ENCODE measurements at regions not wholly inside any gene's neighbourhood (a gene's known extent, or its start where the extent isn't known, plus 50 kb on each side); places are given as distances from the start of the nearest gene placed in this dataset.

DNA sequence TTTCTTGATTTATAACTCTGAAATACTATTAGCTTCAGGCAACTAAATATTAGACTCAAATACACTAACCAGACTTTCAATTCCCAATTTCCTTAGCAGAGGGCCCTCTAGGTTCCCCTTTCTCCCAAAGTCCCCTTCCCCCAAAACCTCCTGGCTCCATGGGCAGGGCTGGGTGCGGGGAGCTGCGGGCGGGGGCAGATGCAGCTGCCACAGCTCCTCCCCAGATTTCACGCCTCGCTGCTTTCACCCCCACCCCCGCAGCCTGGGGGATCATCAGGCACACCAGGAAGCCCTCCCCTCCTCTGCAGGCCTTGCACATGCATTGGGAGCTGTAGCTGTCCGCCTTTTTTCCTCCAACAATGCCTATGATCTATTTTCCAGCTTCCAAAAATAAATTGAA, 82.8 kb upstream of the SPATA31C2 start:
- TF ChIP-seq, protein P1, sequence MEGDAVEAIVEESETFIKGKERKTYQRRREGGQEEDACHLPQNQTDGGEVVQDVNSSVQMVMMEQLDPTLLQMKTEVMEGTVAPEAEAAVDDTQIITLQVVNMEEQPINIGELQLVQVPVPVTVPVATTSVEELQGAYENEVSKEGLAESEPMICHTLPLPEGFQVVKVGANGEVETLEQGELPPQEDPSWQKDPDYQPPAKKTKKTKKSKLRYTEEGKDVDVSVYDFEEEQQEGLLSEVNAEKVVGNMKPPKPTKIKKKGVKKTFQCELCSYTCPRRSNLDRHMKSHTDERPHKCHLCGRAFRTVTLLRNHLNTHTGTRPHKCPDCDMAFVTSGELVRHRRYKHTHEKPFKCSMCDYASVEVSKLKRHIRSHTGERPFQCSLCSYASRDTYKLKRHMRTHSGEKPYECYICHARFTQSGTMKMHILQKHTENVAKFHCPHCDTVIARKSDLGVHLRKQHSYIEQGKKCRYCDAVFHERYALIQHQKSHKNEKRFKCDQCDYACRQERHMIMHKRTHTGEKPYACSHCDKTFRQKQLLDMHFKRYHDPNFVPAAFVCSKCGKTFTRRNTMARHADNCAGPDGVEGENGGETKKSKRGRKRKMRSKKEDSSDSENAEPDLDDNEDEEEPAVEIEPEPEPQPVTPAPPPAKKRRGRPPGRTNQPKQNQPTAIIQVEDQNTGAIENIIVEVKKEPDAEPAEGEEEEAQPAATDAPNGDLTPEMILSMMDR (IDR thresholded peaks at IDR 0.05), result no peak
- H3K4me3 ChIP-seq, result no peak overlapping the region
- H3K27me3 ChIP-seq, result no peaks in the 10 kb centered on the region
- no peak overlapping the region for H3K27ac ChIP-seq
- no peak for DNase-seq (ENCODE audit: low spot score)
- H3K4me1 ChIP-seq, result no peaks in the 10 kb centered on the region
- H3K36me3 ChIP-seq, result no peaks in the 10 kb centered on the region
- no peaks in the 10 kb centered on the region for H3K9me3 ChIP-seq

DNA sequence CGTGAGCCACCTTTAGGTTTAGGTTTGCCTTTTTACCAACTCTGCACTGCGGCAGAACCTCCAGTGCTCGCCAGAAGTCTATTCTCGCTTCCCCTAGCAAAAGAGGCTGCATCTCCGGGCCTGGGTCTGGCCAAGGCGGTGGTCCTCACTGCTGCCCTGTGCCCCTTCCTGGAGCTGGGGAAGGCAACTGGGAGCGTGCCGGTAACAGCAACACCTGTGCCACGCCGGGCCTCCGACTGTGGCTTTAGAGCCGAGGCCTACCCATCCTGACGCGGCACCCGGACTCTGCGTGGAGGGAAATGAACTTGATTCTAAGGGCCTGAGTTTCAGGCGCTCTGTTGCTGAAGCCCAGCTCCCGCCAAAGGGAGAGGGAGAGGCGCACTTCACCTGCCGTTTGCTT, 82.4 kb upstream of the SPATA31C2 start:
- Histone ChIP-seq H3K27me3 (no peaks in the 10 kb centered on the region), H3K36me3 (no peaks in the 10 kb centered on the region), H3K27ac (no peak overlapping the region), H3K9me3 (no peaks in the 10 kb centered on the region), H3K4me3 (no peak overlapping the region), H3K4me1 (no peaks in the 10 kb centered on the region)
- TF ChIP-seq, protein P1 (IDR thresholded peaks at IDR 0.05), result no peak
- DNase-seq (ENCODE audit: low spot score), result no peak

DNA sequence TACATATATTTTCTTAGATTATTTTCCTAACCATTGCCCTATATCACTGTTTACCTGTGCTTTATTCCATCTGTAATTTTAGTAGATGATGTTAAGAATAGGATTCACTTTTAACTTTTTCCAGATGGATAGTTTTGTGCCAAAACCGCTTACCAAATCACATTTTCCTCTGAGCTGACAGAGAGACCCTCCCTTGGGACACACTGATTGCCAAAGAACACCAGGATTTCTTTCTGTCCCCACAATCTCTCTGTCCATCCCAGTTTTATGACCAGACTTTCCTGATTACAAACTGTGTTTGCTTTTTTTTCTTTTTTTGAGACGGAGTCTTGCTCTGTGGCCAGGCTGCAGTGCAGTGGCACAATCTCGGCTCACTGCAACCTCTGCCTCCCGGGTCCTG, 81.3 kb upstream of the SPATA31C2 start:
- Histone ChIP-seq H3K4me1 (peaks cover 0 to 5% of the 10 kb centered on the region in 2 donors), H3K36me3 (no peaks in the 10 kb centered on the region), H3K9me3 (no peaks in the 10 kb centered on the region), H3K4me3 (no peak overlapping the region), H3K27ac (no peak overlapping the region), H3K27me3 (no peaks in the 10 kb centered on the region)
- TF ChIP-seq, protein P1 (IDR thresholded peaks at IDR 0.05), result no peak
- no peak for DNase-seq (ENCODE audit: low spot score)

DNA sequence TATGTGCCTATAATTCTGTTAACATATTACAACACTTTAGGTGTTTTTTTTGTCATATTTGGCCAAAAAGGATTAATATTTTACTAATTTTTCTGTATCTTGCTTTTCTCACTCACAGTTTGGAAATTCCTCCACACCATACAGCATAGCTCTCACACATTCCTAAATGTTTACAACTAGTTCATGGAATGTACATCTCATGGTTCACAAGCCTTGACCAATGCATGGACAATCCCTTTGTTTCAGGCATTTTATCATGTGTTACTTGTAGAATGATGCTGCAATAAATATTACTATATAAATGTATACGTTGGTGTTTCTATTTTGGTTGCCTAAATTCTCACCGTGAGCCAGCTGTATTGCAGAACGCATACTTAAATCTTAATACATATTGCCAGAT, 80.5 kb upstream of the SPATA31C2 start:
- no peak overlapping the region for H3K27ac ChIP-seq
- H3K36me3 ChIP-seq, result no peaks in the 10 kb centered on the region
- no peak for DNase-seq (ENCODE audit: low spot score)
- H3K27me3 ChIP-seq, result no peaks in the 10 kb centered on the region
- no peaks in the 10 kb centered on the region for H3K9me3 ChIP-seq
- no peak overlapping the region for H3K4me3 ChIP-seq
- TF ChIP-seq, protein P1 (IDR thresholded peaks at IDR 0.05), result no peak
- H3K4me1 ChIP-seq, result peaks cover 0 to 5% of the 10 kb centered on the region in 2 donors

DNA sequence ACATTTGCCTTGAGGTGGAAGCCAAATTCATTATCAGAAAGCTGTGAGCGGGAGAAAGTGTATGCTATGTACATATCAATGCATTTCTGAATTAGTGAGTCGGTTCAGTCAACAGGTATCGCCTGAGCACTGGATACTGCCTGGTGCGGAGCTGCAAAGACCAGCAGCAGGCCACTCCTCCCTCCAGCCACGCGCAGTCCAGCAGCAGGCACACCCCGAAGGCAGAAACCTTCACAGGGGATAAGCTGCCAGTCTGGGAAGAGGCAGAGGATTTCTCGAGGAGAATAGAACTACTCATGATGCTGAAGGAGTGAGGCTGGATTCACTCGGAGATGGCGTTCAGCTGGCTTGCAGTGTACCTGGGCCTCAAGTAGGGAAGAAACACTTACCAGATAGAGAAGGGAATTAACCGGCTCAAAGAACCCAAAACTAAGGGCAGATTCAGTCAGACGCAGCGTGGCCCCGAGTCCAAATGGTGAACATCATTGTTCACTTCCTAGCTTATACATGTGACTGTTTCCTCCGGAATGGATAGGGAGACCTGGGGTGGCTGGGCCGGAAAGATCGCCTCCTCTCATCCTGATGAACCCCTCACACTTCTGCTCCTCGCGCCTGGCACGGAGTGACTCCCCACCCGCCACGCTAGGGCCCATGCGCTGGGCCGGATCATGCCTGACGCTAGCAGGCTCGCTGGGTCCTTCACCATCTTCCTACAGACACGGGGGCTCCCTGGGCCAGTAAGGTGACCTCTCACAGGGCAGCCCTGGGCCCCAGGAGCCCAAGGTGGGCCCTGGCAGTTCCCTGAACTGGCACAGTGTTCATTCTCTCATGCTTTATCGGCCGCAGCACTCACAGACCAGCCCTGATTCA, 78.1 kb upstream of the SPATA31C2 start:
- Histone ChIP-seq H3K4me1 (peaks cover 0 to 5% of the 10 kb centered on the region in 2 donors), H3K9me3 (peaks cover 0 to 10% of the 10 kb centered on the region in 2 donors), H3K27me3 (no peaks in the 10 kb centered on the region), H3K36me3 (no peaks in the 10 kb centered on the region), H3K4me3 (no peak overlapping the region), H3K27ac (no peak overlapping the region)
- DNase-seq (ENCODE audit: low spot score), result no peak
- TF ChIP-seq, protein P1 (IDR thresholded peaks at IDR 0.05), result no peak
